Astrocyte (in vitro differentiated cells and primary cell): ENCODE measurements at regions not wholly inside any gene's neighbourhood (a gene's known extent, or its start where the extent isn't known, plus 50 kb on each side); places are given as distances from the start of the nearest gene placed in this dataset.

Experiments used
- CTCF ChIP-seq: IDR thresholded peaks from 2 replicates; pipeline ENCODE4 v1.5.1; 2011; ENCODE audit warnings: low read depth, mild to moderate bottlenecking, inconsistent platforms, low read length, moderate library complexity; ENCODE audit not compliant: insufficient read depth
- EZH2 ChIP-seq: IDR thresholded peaks from 2 replicates; pipeline ENCODE4 v1.6.1; 2012; ENCODE audit warnings: mild to moderate bottlenecking, low read length, inconsistent platforms; ENCODE audit not compliant: insufficient read depth

GRCh38 chr5:158256096-158256495 lies 397.2 kb upstream of the CLINT1 start:
- TF ChIP-seq CTCF (no peak), EZH2 (no peak)
